ENCODE measurements at regions not wholly inside any gene's neighbourhood (a gene's known extent, or its start where the extent isn't known, plus 50 kb on each side); places are given as distances from the start of the nearest gene placed in this dataset.

GRCh38 chr10:36269222-36269621, 627.1 kb upstream of the FZD8 start:
- TF ChIP-seq POLR2A (IDR thresholded peaks at IDR 0.05) (no peak), CTCF (IDR thresholded peaks at IDR 0.05) (no peak)
